ENCODE measurements at regions not wholly inside any gene's neighbourhood (a gene's known extent, or its start where the extent isn't known, plus 50 kb on each side); places are given as distances from the start of the nearest gene placed in this dataset.

DNA sequence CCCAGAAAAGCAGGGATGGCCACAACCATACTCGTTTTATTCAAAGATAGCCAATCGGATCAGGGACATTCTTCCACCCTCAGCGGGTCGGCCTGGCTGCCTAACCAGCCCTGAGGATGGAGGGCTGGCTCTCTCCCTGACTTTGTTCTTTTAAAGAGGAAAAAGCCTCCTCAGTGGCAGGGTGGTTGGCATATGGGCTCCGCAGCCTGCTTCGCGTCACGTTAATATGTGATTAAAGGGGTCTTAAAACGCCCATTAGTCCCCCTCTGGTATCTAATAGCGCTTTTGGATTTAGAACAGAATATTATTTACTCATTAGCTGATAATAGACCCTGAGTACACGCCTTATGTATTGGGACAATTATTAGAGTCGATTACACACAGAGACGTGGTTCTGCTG, 199.4 kb downstream of the PHETA1 start:
- Histone ChIP-seq H2AFZ (ENCODE audit: low read depth, low read length, poor library complexity, severe bottlenecking) (no peak overlapping the region), H3K27ac (ENCODE audit: low read depth, low read length) (no peak overlapping the region), H4K20me1 (ENCODE audit: insufficient read depth) (no peaks in the 10 kb centered on the region), H3K4me1 (ENCODE audit: control insufficient read depth in 1 of 2, insufficient read depth in 2 of 2, low read length in 2 of 2) (no peaks in the 10 kb centered on the region), H3K27me3 (ENCODE audit: insufficient read depth, low read length) (peaks cover 30% of the 10 kb centered on the region; the same call in 1 of the 2 replicates), H3K9me3 (ENCODE audit: control insufficient read depth in 1 of 2, insufficient read depth in 1 of 2, low read depth in 1 of 2, low read length in 2 of 2) (no peaks in the 10 kb centered on the region), H3K79me2 (ENCODE audit: insufficient read depth, low read length) (no peaks in the 10 kb centered on the region), H3K4me3 (replicated peaks in 1 of 2; ENCODE audit: low read depth in 1 of 2, low read length in 2 of 2) (no peak overlapping the region), H3K36me3 (ENCODE audit: control insufficient read depth in 1 of 2, insufficient read depth in 2 of 2, low read length in 2 of 2) (no peaks in the 10 kb centered on the region), H3K9me2 (ENCODE audit: insufficient read depth) (no peaks in the 10 kb centered on the region), H3K4me2 (ENCODE audit: low read length) (no peak overlapping the region), H3K9ac (ENCODE audit: low read length) (no peak overlapping the region)
- intact Hi-C loops (cut with micrococcal nuclease) = no loop called here
- DNase-seq (ENCODE audit: low read depth, low spot score) = no peak
- no TSS peak for BruUV-seq (replicated peaks)
- no peak for ATAC-seq
- CTCF ChIA-PET = no interaction called here
- RAD21 ChIA-PET (ENCODE audit: low non-redundant PET in 1 of 2, low total read pairs in 2 of 2, uncharacterized antibody in 2 of 2, unreplicated experiment in 2 of 2) = no interaction called here
- TF ChIP-seq POLR2A (IDR thresholded peaks at IDR 0.05; ENCODE audit: borderline replicate concordance, extremely low read depth, insufficient read depth, insufficient read length) = no peak
- no peak for TF ChIP-seq SRF (IDR thresholded peaks at IDR 0.05; ENCODE audit: low read depth)
- no peak for TF ChIP-seq EZH2 (IDR thresholded peaks at IDR 0.05)
- TF ChIP-seq, protein P1, sequence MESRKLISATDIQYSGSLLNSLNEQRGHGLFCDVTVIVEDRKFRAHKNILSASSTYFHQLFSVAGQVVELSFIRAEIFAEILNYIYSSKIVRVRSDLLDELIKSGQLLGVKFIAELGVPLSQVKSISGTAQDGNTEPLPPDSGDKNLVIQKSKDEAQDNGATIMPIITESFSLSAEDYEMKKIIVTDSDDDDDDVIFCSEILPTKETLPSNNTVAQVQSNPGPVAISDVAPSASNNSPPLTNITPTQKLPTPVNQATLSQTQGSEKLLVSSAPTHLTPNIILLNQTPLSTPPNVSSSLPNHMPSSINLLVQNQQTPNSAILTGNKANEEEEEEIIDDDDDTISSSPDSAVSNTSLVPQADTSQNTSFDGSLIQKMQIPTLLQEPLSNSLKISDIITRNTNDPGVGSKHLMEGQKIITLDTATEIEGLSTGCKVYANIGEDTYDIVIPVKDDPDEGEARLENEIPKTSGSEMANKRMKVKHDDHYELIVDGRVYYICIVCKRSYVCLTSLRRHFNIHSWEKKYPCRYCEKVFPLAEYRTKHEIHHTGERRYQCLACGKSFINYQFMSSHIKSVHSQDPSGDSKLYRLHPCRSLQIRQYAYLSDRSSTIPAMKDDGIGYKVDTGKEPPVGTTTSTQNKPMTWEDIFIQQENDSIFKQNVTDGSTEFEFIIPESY (IDR thresholded peaks at IDR 0.05; ENCODE audit: extremely low read depth, insufficient replicate concordance, low read length) = no peak
- TF ChIP-seq ZFX (IDR thresholded peaks at IDR 0.05) = no peak
- TF ChIP-seq, protein P2, sequence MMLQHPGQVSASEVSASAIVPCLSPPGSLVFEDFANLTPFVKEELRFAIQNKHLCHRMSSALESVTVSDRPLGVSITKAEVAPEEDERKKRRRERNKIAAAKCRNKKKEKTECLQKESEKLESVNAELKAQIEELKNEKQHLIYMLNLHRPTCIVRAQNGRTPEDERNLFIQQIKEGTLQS (IDR thresholded peaks at IDR 0.05) = no peak
- TF ChIP-seq SP1 (IDR thresholded peaks at IDR 0.05; ENCODE audit: low read depth) = no peak
- TF ChIP-seq, protein P3, sequence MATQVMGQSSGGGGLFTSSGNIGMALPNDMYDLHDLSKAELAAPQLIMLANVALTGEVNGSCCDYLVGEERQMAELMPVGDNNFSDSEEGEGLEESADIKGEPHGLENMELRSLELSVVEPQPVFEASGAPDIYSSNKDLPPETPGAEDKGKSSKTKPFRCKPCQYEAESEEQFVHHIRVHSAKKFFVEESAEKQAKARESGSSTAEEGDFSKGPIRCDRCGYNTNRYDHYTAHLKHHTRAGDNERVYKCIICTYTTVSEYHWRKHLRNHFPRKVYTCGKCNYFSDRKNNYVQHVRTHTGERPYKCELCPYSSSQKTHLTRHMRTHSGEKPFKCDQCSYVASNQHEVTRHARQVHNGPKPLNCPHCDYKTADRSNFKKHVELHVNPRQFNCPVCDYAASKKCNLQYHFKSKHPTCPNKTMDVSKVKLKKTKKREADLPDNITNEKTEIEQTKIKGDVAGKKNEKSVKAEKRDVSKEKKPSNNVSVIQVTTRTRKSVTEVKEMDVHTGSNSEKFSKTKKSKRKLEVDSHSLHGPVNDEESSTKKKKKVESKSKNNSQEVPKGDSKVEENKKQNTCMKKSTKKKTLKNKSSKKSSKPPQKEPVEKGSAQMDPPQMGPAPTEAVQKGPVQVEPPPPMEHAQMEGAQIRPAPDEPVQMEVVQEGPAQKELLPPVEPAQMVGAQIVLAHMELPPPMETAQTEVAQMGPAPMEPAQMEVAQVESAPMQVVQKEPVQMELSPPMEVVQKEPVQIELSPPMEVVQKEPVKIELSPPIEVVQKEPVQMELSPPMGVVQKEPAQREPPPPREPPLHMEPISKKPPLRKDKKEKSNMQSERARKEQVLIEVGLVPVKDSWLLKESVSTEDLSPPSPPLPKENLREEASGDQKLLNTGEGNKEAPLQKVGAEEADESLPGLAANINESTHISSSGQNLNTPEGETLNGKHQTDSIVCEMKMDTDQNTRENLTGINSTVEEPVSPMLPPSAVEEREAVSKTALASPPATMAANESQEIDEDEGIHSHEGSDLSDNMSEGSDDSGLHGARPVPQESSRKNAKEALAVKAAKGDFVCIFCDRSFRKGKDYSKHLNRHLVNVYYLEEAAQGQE (IDR thresholded peaks at IDR 0.05; ENCODE audit: low read depth) = no peak
- no peak for TF ChIP-seq SIN3A (IDR thresholded peaks at IDR 0.05; ENCODE audit: low read depth)
- no peak for TF ChIP-seq ELF1 (IDR thresholded peaks at IDR 0.05; ENCODE audit: borderline replicate concordance, low read depth)
- no peak for TF ChIP-seq TCF7L2 (IDR thresholded peaks at IDR 0.05; ENCODE audit: borderline replicate concordance, extremely low read depth, insufficient read depth, insufficient read length)
- TF ChIP-seq ZNF274 (IDR thresholded peaks at IDR 0.05; ENCODE audit: low read depth, low read length) = no peak
- TF ChIP-seq, protein P4, sequence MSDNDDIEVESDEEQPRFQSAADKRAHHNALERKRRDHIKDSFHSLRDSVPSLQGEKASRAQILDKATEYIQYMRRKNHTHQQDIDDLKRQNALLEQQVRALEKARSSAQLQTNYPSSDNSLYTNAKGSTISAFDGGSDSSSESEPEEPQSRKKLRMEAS (IDR thresholded peaks at IDR 0.05) = no peak
- TF ChIP-seq JUND (IDR thresholded peaks at IDR 0.05) = no peak
- no peak for TF ChIP-seq POLR2AphosphoS5 (IDR thresholded peaks at IDR 0.05; ENCODE audit: low read depth, low read length)
- no peak for TF ChIP-seq EGR1 (IDR thresholded peaks at IDR 0.05; ENCODE audit: low read depth)
- TF ChIP-seq CEBPB (IDR thresholded peaks at IDR 0.05; ENCODE audit: low read depth) = no peak
- TF ChIP-seq FOSL1 (IDR thresholded peaks at IDR 0.05; ENCODE audit: low read depth) = no peak
- TF ChIP-seq CBX3 (IDR thresholded peaks at IDR 0.05; ENCODE audit: low read depth) = no peak
- TF ChIP-seq RAD21 (IDR thresholded peaks at IDR 0.05; ENCODE audit: low read depth) = no peak
- POLR2A ChIA-PET = no interaction called here
